Activated naive CD4-positive, alpha-beta T cell treated with anti-CD3 and anti-CD28 coated beads, Interleukin-2, amount 50 U/mL, for 16 hours (primary cell): ENCODE measurements at regions not wholly inside any gene's neighbourhood (a gene's known extent, or its start where the extent isn't known, plus 50 kb on each side); places are given as distances from the start of the nearest gene placed in this dataset.

ENCODE experiments used
- DNase-seq: peaks from one replicate; pipeline ENCODE4 v3.0.0-alpha.2; 2020

GRCh38 chr5:167785106-167785505, 506.3 kb upstream of the WWC1 start:
- DNase-seq, result no peak

DNA sequence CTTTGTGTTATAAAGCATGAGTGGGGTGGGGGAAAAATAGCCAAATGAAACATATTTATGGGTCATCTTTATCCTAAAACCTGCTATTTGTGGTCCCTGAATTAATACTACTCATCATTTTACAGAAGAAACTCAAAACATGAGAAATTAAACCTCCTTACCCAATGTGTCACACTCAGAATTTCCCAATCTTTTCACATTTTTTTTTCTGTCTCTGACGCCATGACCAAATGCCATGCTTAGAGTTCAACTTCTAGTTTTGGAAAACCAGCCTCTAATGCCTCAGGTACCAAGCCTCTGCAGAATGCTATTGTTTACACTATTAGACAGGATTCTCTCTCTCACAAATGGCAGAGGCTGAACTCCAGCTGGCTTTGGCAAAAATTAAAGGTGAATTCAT, 505.5 kb upstream of the WWC1 start:
- DNase-seq, result no peak

- no peak for DNase-seq
These were observed 504.4 kb upstream of the WWC1 start for GRCh38 chr5:167786871-167787578.

- DNase-seq, result no peak
These were observed 501.4 kb upstream of the WWC1 start for GRCh38 chr5:167790045-167790444.

GRCh38 chr5:167790462-167791260, 500.8 kb upstream of the WWC1 start:
- no peak for DNase-seq

DNA sequence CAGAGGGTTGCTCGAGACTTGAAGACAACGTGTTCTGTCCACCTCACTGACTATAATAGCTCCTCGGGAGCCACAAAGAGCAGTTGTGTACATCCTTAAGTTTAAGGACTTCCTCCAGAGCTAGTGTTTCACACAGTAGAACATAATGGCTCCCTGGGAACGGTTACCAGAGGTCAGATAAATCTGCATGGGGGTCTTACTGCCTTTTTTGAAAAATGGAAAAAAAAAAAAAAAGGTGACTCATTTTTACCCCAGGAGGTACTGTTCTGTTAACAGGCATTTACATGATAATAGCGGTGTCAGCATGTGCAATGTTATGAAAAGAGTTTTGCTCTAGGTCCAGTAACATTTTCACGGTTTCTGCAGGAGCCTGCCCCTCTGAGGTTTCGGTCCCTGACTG, 498.9 kb upstream of the WWC1 start:
- DNase-seq, result no peak

GRCh38 chr5:167793700-167794099, 497.7 kb upstream of the WWC1 start:
- DNase-seq, result no peak

DNA sequence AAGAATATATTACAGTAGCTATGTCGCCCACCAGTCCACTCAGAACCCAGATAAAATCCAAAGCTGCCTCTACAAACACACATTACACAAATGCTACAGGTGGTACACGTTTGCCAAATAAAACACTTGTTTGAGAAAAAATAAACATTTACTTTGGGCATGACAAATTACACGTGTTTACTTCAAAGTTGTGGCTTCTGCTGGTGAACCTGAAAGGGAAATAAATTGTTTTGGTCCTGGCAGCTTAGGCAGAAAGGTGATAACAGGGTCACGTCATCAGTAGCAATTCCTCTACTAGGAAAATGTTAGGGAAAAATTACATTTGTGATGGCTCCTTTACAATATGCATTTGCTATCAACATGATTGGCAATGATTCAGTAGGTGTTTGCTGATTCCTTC, 497.3 kb upstream of the WWC1 start:
- DNase-seq, result no peak

DNA sequence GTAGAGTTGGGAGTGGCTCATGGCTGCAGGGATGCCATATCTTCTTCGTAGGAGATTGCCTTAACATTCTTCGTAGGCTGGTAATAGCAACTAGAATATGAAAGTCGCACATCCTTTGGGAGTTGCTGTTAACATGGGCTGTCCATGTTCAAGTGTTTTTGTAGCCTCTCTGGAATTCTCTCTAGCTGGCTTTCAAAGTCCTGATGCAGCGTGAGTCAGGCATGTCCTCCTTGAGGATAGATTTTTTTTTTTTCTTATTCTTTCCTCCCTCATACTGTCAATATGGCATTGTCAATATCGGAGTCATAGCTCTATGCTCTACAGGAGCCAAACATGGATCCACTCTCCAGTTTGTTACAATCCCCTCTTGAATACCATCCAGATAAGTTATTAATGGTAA, 494.8 kb upstream of the WWC1 start:
- DNase-seq, result no peak

- DNase-seq, result no peak
These were observed 493.5 kb upstream of the WWC1 start for GRCh38 chr5:167797933-167798332.

DNA sequence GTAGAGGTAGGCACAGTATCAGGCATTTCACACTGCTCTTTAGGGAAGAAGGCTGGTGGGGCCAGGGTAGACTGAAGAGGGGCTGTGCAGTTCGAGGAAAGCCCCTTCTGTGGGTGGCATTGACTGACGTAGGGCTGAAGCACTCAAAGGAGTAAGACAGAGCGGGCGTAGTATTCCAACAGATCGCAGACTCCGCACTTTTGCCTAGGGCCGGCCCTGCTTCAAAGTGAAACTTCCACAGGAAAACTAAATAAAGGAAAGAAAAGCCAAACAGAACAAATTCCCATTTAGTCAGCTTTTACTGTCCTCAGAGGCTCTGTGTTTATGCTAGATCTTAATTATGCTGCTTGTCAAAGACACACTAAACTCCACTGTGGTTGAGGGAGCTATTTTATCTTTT, 493.0 kb upstream of the WWC1 start:
- DNase-seq, result no peak

- no peak for DNase-seq
These were observed 491.0 kb upstream of the WWC1 start for GRCh38 chr5:167800427-167800826.

DNA sequence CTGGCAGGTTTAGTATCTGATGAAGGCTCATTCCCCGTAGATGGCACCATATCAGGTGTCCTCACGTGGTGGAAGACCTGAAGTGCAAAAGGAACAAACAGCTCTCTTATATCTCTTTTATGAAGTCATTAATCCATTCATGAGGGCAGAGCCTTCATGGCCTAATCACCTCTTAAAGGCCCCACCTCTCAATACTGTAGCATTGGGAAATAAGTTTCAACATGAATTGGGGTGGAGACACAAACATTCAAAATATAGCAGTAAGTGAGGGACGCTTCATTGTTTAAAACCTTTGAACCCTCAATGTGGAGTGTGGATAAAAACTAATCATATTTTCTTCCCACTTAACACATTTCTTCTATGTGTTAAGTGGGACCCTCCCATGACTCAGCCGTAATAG, 489.4 kb upstream of the WWC1 start:
- DNase-seq, result no peak

GRCh38 chr5:167802755-167803431, 488.6 kb upstream of the WWC1 start:
- DNase-seq, result no peak

DNA sequence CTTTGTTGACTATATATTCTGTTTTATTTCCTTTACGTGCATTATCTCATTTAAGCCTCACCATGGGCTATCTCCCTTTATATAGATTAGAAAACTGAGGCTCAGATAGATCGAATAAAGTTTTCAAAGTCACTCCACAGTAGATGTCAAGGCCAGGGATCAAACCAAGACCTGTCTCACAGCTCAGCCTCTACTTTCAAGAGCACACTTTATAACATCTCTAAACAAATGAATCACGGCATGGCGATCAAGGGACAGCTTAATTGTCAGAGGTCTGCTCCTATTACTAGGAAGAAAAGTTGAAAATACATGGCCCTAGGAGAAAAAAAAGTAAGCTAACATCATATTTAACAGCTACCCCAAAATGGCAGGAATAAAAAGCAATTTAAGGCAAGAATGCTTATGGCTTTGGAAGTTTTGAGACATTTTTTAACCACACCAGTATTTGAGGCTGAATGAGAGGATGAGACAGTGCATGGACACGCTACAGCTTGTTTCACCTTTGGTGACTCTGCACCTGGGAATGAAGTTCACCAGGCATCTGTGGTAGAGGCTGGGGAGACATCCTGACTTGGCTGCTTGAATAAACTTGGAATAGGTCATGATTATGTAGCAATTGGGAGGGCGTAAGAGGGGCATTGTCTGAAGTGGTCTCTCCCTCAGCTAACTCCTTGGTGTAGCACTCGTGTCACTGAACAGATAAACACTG, 486.8 kb upstream of the WWC1 start:
- DNase-seq, result no peak

DNA sequence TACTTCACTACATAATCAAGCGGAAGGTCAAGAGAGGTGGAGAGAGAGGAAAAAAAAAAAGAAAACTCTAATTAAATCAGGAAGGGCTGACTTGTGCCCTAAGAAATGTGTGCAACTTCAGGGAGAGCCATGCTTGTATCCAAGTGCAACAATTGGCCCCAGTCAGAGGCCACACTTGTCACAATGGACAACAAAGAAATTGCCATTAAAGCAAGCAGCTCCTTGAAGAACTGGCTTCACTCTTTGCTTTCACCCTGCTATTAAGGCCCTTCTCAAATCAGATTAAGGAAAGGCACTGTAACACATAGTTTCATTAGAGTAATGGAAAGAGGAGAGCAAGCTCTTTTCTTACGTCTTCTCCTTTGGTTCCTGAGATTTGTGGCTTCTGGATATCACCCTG, 480.9 kb upstream of the WWC1 start:
- DNase-seq, result no peak

- DNase-seq, result no peak
These were observed 478.6 kb upstream of the WWC1 start for GRCh38 chr5:167812871-167813270.

- no peak for DNase-seq
These were observed 478.1 kb upstream of the WWC1 start for GRCh38 chr5:167813389-167813788.

GRCh38 chr5:167814040-167814439, 477.4 kb upstream of the WWC1 start:
- no peak for DNase-seq

DNA sequence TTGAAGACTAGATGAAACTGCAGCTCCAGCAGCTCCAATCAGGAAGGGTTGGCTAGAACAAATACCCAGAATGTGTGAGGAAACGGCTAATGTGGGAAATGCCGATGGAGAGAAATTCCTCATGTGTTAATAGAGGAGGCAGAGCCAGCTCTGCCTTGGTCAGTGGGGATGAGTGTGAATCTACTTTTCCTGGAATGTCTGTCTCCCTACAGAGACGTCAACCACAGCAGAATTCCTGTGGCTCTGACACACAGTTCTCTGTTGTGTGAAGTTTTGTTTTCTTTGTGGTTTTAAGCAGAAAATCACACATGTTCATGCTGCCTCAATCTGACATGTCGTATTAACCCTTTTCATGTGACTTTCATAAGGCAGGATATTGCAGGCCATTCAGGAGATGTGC, 476.6 kb upstream of the WWC1 start:
- no peak for DNase-seq

DNA sequence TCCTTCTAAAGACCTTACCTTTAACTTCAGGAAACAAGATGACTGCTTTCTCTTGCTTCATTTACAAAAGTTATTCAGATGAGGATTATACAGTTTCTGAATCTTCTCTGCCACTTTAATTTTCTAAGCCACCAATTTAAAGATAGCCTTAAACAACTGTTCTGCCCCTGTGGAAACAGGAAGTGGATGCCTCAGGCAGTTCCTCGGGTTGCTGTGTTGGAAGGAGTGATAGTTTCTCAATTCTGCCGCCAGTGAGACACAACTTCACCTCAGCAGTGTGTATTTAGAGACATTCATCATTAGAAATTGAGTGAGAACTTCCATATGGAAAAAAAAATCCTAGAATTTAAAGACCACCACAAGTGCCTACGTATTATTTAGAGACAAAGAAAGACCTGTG, 475.1 kb upstream of the WWC1 start:
- DNase-seq, result no peak

GRCh38 chr5:167816864-167817263, 474.6 kb upstream of the WWC1 start:
- no peak for DNase-seq

GRCh38 chr5:167819406-167819805, 472.0 kb upstream of the WWC1 start:
- DNase-seq, result no peak
